ENCODE measurements at regions not wholly inside any gene's neighbourhood (a gene's known extent, or its start where the extent isn't known, plus 50 kb on each side); places are given as distances from the start of the nearest gene placed in this dataset.
A peak's percentile ranks its signal among the peaks of the same experiment; 100 is the strongest.

DNA sequence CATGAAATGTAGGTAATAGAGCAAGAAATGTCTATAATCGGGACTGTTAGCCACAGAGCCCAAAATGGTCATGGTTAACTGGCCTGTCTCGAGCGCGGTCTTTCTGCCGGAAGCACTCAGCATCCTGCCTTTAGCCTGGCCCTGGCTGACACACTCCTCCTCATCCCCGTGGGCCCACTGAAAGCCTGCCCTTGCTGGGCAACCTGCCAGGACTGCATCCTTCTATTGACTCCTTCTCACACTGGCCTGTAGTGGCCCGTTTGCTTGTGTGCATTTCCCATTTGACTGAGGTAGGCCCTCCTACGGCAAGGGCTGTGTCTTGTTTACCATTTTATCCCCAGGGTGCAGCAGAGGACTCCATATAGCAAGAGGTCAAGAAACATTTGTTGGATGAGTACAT, 215.7 kb downstream of the ATPSCKMT start:
- H3K27ac ChIP-seq (ENCODE audit: insufficient read length, low read depth, low read length) = no peak overlapping the region
- H3K4ac ChIP-seq (ENCODE audit: low read depth, low read length) = no peak overlapping the region
- H3K79me1 ChIP-seq (ENCODE audit: insufficient read depth, low read depth, low read length, poor library complexity, severe bottlenecking) = no peaks in the 10 kb centered on the region
- H3K56ac ChIP-seq (ENCODE audit: insufficient read length, low read depth, low read length) = no peak overlapping the region
- H3K18ac ChIP-seq (ENCODE audit: insufficient read length, low read depth, low read length) = no peak overlapping the region
- H3K4me1 ChIP-seq (ENCODE audit: insufficient read depth, low read length) = no peaks in the 10 kb centered on the region
- no peak overlapping the region for H4K8ac ChIP-seq (replicated peaks; ENCODE audit: insufficient read length, low read depth, low read length)
- no peak overlapping the region for H2BK15ac ChIP-seq (ENCODE audit: low read depth, low read length)
- H3K4me1 Mint-ChIP-seq = peaks cover 6 to 12% of the 10 kb centered on the region in 2 experiments
- H3K27me3 Mint-ChIP-seq (ENCODE audit: low read depth) = no peaks in the 10 kb centered on the region
- H3K23me2 ChIP-seq (ENCODE audit: insufficient read length, low read depth, low read length, poor library complexity, severe bottlenecking) = no peaks in the 10 kb centered on the region
- H4K5ac ChIP-seq (ENCODE audit: insufficient read length, low read depth, low read length) = no peak overlapping the region
- TF ChIP-seq, protein P1, sequence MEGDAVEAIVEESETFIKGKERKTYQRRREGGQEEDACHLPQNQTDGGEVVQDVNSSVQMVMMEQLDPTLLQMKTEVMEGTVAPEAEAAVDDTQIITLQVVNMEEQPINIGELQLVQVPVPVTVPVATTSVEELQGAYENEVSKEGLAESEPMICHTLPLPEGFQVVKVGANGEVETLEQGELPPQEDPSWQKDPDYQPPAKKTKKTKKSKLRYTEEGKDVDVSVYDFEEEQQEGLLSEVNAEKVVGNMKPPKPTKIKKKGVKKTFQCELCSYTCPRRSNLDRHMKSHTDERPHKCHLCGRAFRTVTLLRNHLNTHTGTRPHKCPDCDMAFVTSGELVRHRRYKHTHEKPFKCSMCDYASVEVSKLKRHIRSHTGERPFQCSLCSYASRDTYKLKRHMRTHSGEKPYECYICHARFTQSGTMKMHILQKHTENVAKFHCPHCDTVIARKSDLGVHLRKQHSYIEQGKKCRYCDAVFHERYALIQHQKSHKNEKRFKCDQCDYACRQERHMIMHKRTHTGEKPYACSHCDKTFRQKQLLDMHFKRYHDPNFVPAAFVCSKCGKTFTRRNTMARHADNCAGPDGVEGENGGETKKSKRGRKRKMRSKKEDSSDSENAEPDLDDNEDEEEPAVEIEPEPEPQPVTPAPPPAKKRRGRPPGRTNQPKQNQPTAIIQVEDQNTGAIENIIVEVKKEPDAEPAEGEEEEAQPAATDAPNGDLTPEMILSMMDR (conservative IDR thresholded peaks at IDR 0.05) = no peak
- no peaks in the 10 kb centered on the region for H3K9me3 ChIP-seq (ENCODE audit: control insufficient read depth, low read depth, low read length)
- H3K9ac ChIP-seq (ENCODE audit: extremely low read depth, insufficient read length, low read length) = no peak overlapping the region
- no peaks in the 10 kb centered on the region for H3K27me3 ChIP-seq (ENCODE audit: insufficient read depth, low read length)
- no peak overlapping the region for H2AK5ac ChIP-seq (ENCODE audit: insufficient read length, low read length)
- H3K4me2 ChIP-seq (ENCODE audit: insufficient read depth, insufficient read length, low read length) = no peak overlapping the region
- no peak overlapping the region for H2BK5ac ChIP-seq (ENCODE audit: insufficient read length, low read length)
- no peaks in the 10 kb centered on the region for H4K20me1 ChIP-seq (ENCODE audit: control insufficient read depth, insufficient read depth, insufficient read length)
- H3K79me2 ChIP-seq (ENCODE audit: insufficient read depth, low read length) = no peaks in the 10 kb centered on the region
- H2BK20ac ChIP-seq (ENCODE audit: low read depth, low read length, poor library complexity, severe bottlenecking) = no peak overlapping the region
- H2BK120ac ChIP-seq (ENCODE audit: low read depth, low read length, poor library complexity, severe bottlenecking) = no peak overlapping the region
- H2AFZ ChIP-seq (ENCODE audit: low read length) = no peak overlapping the region
- no peak overlapping the region for H4K91ac ChIP-seq (ENCODE audit: insufficient read length, low read depth, low read length)
- no peaks in the 10 kb centered on the region; a peak in 1 of 7 replicates for H3K36me3 Mint-ChIP-seq (ENCODE audit: insufficient read depth in 1 of 3, low read depth in 3 of 3)
- no peak overlapping the region for H3K4me3 Mint-ChIP-seq
- H3T11ph ChIP-seq (ENCODE audit: low read length) = no peak overlapping the region
- WGBS (ENCODE audit: extremely low coverage, insufficient read length, low lambda C conversion rate) = no CpG with 5 or more reads among the region's 8 CpGs
- no peak overlapping the region for H3K23ac ChIP-seq (ENCODE audit: insufficient read length, low read depth, low read length)
- no peaks in the 10 kb centered on the region for H3K9me3 Mint-ChIP-seq
- no peak overlapping the region for H3K14ac ChIP-seq (ENCODE audit: insufficient read depth, low read length)
- DNase-seq = no peak
- peak overlapping the region in 1 of 3 experiments; percentile 19; a peak in 1 of 7 replicates for H3K27ac Mint-ChIP-seq
- H2BK12ac ChIP-seq (ENCODE audit: insufficient read length, low read depth, low read length) = no peak overlapping the region
